LNCAP (cell line): ENCODE measurements at regions not wholly inside any gene's neighbourhood (a gene's known extent, or its start where the extent isn't known, plus 50 kb on each side); places are given as distances from the start of the nearest gene placed in this dataset.

ENCODE experiments used
- CTCF ChIP-seq: fragments of 450-650 bp; IDR thresholded peaks from 2 replicates; pipeline ENCODE4 v1.5.1; 2017; ENCODE audit warnings: mild to moderate bottlenecking

GRCh38 chr10:61084493-61084892 is 140.5 kb upstream of the RHOBTB1 start:
- TF ChIP-seq CTCF: no peak

GRCh38 chr10:61081301-61081700 is 137.3 kb upstream of the RHOBTB1 start:
- TF ChIP-seq CTCF: no peak

- TF ChIP-seq CTCF: no peak
These were observed 134.7 kb upstream of the RHOBTB1 start for GRCh38 chr10:61078542-61079275.

- TF ChIP-seq CTCF: no peak
These were observed 132.7 kb upstream of the RHOBTB1 start for GRCh38 chr10:61076572-61077114.

- no peak for TF ChIP-seq CTCF
These were observed 129.4 kb upstream of the RHOBTB1 start for GRCh38 chr10:61073391-61073790.

GRCh38 chr10:61071580-61071979 is 127.6 kb upstream of the RHOBTB1 start:
- no peak for TF ChIP-seq CTCF

GRCh38 chr10:61068471-61068870 is 124.5 kb upstream of the RHOBTB1 start:
- TF ChIP-seq CTCF: no peak
